Nephron (organoid): ENCODE measurements at regions not wholly inside any gene's neighbourhood (a gene's known extent, or its start where the extent isn't known, plus 50 kb on each side); places are given as distances from the start of the nearest gene placed in this dataset.

ENCODE experiments used
- H3K27ac Mint-ChIP-seq, 3 experiments: 2 replicates each; pipeline ENCODE4 v1.8.0; 2020; ENCODE audit warnings: mixed read lengths in 3 of 3, mild to moderate bottlenecking in 2 of 3, moderate library complexity in 1 of 3
- H3K27me3 Mint-ChIP-seq: 2 replicates; pipeline ENCODE4 v1.8.0; 2021; ENCODE audit warnings: low read depth, mild to moderate bottlenecking, moderate library complexity, mixed read lengths
- H3K36me3 Mint-ChIP-seq: 2 replicates; pipeline ENCODE4 v1.8.0; 2020; ENCODE audit warnings: low read depth, mixed read lengths
- H3K4me1 Mint-ChIP-seq: 2 replicates; pipeline ENCODE4 v1.8.0; 2020; ENCODE audit warnings: mixed read lengths
- H3K4me3 Mint-ChIP-seq, 3 experiments: 2 replicates each; pipeline ENCODE4 v1.8.0; 2020; ENCODE audit warnings: mild to moderate bottlenecking in 3 of 3, mixed read lengths in 3 of 3, moderate library complexity in 2 of 3
- H3K9me3 Mint-ChIP-seq: 2 replicates; pipeline ENCODE4 v1.8.0; 2020; ENCODE audit warnings: mixed read lengths
- CTCF ChIP-seq, 3 experiments: fragments of 200-600 bp; sonication (generic); IDR thresholded peaks; one replicate each; pipeline ENCODE4 v1.5.0; 2021; ENCODE audit warnings: antibody characterized with exemption in 3 of 3; ENCODE audit not compliant: unreplicated experiment in 3 of 3

- Mint-ChIP-seq H3K9me3 (no peaks in the 10 kb centered on the region), H3K27me3 (peaks cover 11% of the 10 kb centered on the region), H3K4me1 (peaks cover 5% of the 10 kb centered on the region), H3K27ac (peak overlapping the region in 1 of 3 experiments; percentile 60), H3K4me3 (no peak overlapping the region), H3K36me3 (no peaks in the 10 kb centered on the region)
- no peak for TF ChIP-seq CTCF (IDR thresholded peaks at IDR 0.05; ENCODE audit: unreplicated experiment in 3 of 3)
Observed at GRCh38 chr17:36859706-36860105, 77.6 kb upstream of the LHX1 start.

GRCh38 chr17:36861531-36861930 lies 75.7 kb upstream of the LHX1 start:
- Mint-ChIP-seq H3K36me3 (no peaks in the 10 kb centered on the region), H3K27ac (no peak overlapping the region), H3K27me3 (peaks cover 11% of the 10 kb centered on the region), H3K4me1 (peaks cover 5% of the 10 kb centered on the region), H3K9me3 (no peaks in the 10 kb centered on the region), H3K4me3 (no peak overlapping the region)
- TF ChIP-seq CTCF (IDR thresholded peaks at IDR 0.05; ENCODE audit: unreplicated experiment in 3 of 3): no peak

- Mint-ChIP-seq H3K4me3 (no peak overlapping the region), H3K9me3 (no peaks in the 10 kb centered on the region), H3K27ac (no peak overlapping the region), H3K27me3 (peaks cover 11% of the 10 kb centered on the region), H3K36me3 (no peaks in the 10 kb centered on the region), H3K4me1 (peaks cover 5% of the 10 kb centered on the region)
- TF ChIP-seq CTCF (IDR thresholded peaks at IDR 0.05; ENCODE audit: unreplicated experiment in 3 of 3): no peak
Observed at GRCh38 chr17:36862116-36862920, 75.0 kb upstream of the LHX1 start.

GRCh38 chr17:36863131-36863530 lies 74.1 kb upstream of the LHX1 start:
- Mint-ChIP-seq H3K9me3 (no peaks in the 10 kb centered on the region), H3K27ac (no peak overlapping the region), H3K27me3 (peaks cover 11% of the 10 kb centered on the region), H3K36me3 (no peaks in the 10 kb centered on the region), H3K4me3 (no peak overlapping the region), H3K4me1 (peaks cover 5% of the 10 kb centered on the region)
- TF ChIP-seq CTCF (IDR thresholded peaks at IDR 0.05; ENCODE audit: unreplicated experiment in 3 of 3): no peak

GRCh38 chr17:36863676-36864612 lies 73.3 kb upstream of the LHX1 start:
- Mint-ChIP-seq H3K36me3 (no peaks in the 10 kb centered on the region), H3K27me3 (peaks cover 11% of the 10 kb centered on the region), H3K27ac (peak overlapping the region in 1 of 3 experiments; percentile 22), H3K4me3 (no peak overlapping the region), H3K9me3 (no peaks in the 10 kb centered on the region), H3K4me1 (peaks cover 5% of the 10 kb centered on the region)
- TF ChIP-seq CTCF (IDR thresholded peaks at IDR 0.05; ENCODE audit: unreplicated experiment in 3 of 3): no peak
